ENCODE measurements at regions not wholly inside any gene's neighbourhood (a gene's known extent, or its start where the extent isn't known, plus 50 kb on each side); places are given as distances from the start of the nearest gene placed in this dataset.

DNA sequence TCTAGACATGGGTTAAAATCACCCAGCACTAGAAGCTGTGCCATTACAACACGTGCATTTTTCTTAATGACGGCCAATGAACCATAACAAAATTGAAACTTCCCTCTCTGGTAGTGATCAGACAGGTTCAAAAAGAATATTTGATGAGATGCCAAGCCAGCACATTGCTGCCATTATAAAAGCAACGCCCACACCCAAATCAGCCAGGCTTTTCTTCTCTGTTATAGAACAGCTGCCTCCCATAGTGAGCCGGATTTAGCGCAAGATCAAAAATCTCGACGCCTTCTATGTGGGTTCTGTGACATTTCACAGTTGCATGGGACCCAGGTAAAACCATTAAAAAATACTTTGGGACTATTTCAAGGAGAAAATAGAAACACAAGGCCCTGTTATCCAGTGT is 1158.0 kb downstream of the EFNB2 start:
- H3K4me1 ChIP-seq (ENCODE audit: low read depth, poor library complexity, severe bottlenecking) = no peaks in the 10 kb centered on the region
- H3K9ac ChIP-seq = no peak overlapping the region
- no peak overlapping the region for H3K4me2 ChIP-seq
- no peaks in the 10 kb centered on the region for H4K20me1 ChIP-seq (ENCODE audit: insufficient read depth)
- no peak overlapping the region for H2AFZ ChIP-seq (ENCODE audit: low read depth)
- no peak overlapping the region for H3K27ac ChIP-seq
- TF ChIP-seq, protein P1, sequence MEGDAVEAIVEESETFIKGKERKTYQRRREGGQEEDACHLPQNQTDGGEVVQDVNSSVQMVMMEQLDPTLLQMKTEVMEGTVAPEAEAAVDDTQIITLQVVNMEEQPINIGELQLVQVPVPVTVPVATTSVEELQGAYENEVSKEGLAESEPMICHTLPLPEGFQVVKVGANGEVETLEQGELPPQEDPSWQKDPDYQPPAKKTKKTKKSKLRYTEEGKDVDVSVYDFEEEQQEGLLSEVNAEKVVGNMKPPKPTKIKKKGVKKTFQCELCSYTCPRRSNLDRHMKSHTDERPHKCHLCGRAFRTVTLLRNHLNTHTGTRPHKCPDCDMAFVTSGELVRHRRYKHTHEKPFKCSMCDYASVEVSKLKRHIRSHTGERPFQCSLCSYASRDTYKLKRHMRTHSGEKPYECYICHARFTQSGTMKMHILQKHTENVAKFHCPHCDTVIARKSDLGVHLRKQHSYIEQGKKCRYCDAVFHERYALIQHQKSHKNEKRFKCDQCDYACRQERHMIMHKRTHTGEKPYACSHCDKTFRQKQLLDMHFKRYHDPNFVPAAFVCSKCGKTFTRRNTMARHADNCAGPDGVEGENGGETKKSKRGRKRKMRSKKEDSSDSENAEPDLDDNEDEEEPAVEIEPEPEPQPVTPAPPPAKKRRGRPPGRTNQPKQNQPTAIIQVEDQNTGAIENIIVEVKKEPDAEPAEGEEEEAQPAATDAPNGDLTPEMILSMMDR (conservative IDR thresholded peaks at IDR 0.05; ENCODE audit: low read depth, low read length) = no peak
- no peaks in the 10 kb centered on the region for H3K79me2 ChIP-seq (ENCODE audit: insufficient read depth, low read depth)
- H3K27me3 ChIP-seq (ENCODE audit: insufficient read depth, low read depth) = no peaks in the 10 kb centered on the region
- no peak overlapping the region for H3K4me3 ChIP-seq (IDR thresholded peaks at IDR 0.05; ENCODE audit: insufficient read depth, low read depth, low read length)
- H3K36me3 ChIP-seq (ENCODE audit: insufficient read depth) = no peaks in the 10 kb centered on the region

DNA sequence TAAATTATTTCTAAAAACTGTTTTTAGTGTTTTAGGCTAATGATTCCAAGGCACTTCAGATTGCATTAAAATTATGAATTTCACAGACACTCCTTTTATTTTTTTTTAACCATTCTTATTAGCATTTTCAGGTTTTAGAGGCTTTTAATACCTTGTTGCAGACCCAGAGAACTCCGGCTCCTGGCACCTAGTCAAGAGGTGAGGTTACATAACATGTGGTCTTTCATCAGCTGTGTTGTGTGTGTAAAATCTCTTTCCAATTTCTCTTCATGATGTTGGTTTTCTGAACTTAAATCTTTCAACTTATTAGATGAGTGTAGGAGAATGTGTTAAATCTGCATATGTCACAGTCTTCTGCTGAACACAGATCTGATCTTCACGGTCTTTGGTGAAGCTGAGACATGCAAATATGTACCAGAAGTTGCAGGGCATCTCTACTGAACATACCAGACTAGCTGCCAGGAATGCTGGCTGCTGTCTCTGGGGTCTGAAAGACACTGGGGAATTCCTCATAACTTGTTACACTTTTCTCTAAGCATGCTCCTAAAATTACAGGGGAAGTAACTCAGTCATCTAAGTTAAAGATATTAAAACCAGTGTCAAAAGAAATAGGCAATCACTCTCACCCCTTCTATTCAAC is 1165.3 kb downstream of the EFNB2 start:
- Histone ChIP-seq H3K4me3 (IDR thresholded peaks at IDR 0.05; ENCODE audit: insufficient read depth, low read depth, low read length) (no peak overlapping the region), H3K4me2 (no peak overlapping the region), H3K27me3 (ENCODE audit: insufficient read depth, low read depth) (no peaks in the 10 kb centered on the region), H2AFZ (ENCODE audit: low read depth) (no peak overlapping the region), H3K4me1 (ENCODE audit: low read depth, poor library complexity, severe bottlenecking) (no peaks in the 10 kb centered on the region), H3K79me2 (ENCODE audit: insufficient read depth, low read depth) (no peaks in the 10 kb centered on the region), H3K27ac (no peak overlapping the region), H3K9ac (no peak overlapping the region), H4K20me1 (ENCODE audit: insufficient read depth) (no peaks in the 10 kb centered on the region), H3K36me3 (ENCODE audit: insufficient read depth) (no peaks in the 10 kb centered on the region)
- TF ChIP-seq, protein P1 (conservative IDR thresholded peaks at IDR 0.05; ENCODE audit: low read depth, low read length) = no peak

DNA sequence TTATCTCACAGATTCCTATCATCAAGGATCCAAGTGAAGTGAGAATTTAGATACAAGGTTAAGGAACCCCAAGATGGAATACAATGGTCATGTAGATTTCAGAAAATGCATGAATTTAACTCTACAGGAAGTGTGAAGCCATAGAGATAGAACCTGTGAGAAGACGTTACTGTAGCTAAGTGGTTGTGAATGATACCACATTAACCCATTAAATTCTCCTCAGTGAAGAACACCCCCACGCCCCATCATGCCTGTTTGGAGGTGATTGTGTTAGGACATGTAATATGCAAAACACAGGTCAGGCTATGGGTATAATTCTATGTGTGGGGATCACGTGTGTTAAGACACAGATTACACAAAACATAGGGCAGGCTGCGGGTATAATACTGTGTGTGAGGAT is 1166.7 kb downstream of the EFNB2 start:
- no peak overlapping the region for H3K4me3 ChIP-seq (IDR thresholded peaks at IDR 0.05; ENCODE audit: insufficient read depth, low read depth, low read length)
- no peaks in the 10 kb centered on the region for H3K27me3 ChIP-seq (ENCODE audit: insufficient read depth, low read depth)
- TF ChIP-seq, protein P1 (conservative IDR thresholded peaks at IDR 0.05; ENCODE audit: low read depth, low read length) = no peak
- no peak overlapping the region for H3K27ac ChIP-seq
- no peaks in the 10 kb centered on the region for H3K79me2 ChIP-seq (ENCODE audit: insufficient read depth, low read depth)
- H2AFZ ChIP-seq (ENCODE audit: low read depth) = no peak overlapping the region
- no peaks in the 10 kb centered on the region for H4K20me1 ChIP-seq (ENCODE audit: insufficient read depth)
- H3K4me1 ChIP-seq (ENCODE audit: low read depth, poor library complexity, severe bottlenecking) = no peaks in the 10 kb centered on the region
- H3K4me2 ChIP-seq = no peak overlapping the region
- H3K9ac ChIP-seq = no peak overlapping the region
- no peaks in the 10 kb centered on the region for H3K36me3 ChIP-seq (ENCODE audit: insufficient read depth)

GRCh38 chr13:105365831-105366230 is 1169.6 kb downstream of the EFNB2 start:
- TF ChIP-seq, protein P1 (conservative IDR thresholded peaks at IDR 0.05; ENCODE audit: low read depth, low read length) = no peak
- H2AFZ ChIP-seq (ENCODE audit: low read depth) = no peak overlapping the region
- H3K4me2 ChIP-seq = no peak overlapping the region
- H3K79me2 ChIP-seq (ENCODE audit: insufficient read depth, low read depth) = no peaks in the 10 kb centered on the region
- H3K27ac ChIP-seq = no peak overlapping the region
- H3K36me3 ChIP-seq (ENCODE audit: insufficient read depth) = no peaks in the 10 kb centered on the region
- H3K9ac ChIP-seq = no peak overlapping the region
- H3K27me3 ChIP-seq (ENCODE audit: insufficient read depth, low read depth) = no peaks in the 10 kb centered on the region
- no peaks in the 10 kb centered on the region for H4K20me1 ChIP-seq (ENCODE audit: insufficient read depth)
- H3K4me1 ChIP-seq (ENCODE audit: low read depth, poor library complexity, severe bottlenecking) = no peaks in the 10 kb centered on the region
- no peak overlapping the region for H3K4me3 ChIP-seq (IDR thresholded peaks at IDR 0.05; ENCODE audit: insufficient read depth, low read depth, low read length)

Data from KMS-11 (cell line).